Calu3 (cell line): ENCODE measurements at regions not wholly inside any gene's neighbourhood (a gene's known extent, or its start where the extent isn't known, plus 50 kb on each side); places are given as distances from the start of the nearest gene placed in this dataset.

Experiments
- BruUV-seq: library from RNA; stranded (reverse); fragments of 400-500 nt; replicated peaks from 2 replicates; lab custom pipeline; 2021; lab: Mats Ljungman, UMichigan
- CTCF ChIA-PET: fragments of 300-600 bp; sonication (Branson Sonifier 250); formaldehyde crosslinking; loops from one replicate; lab custom pipeline; 2022; ENCODE audit warnings: antibody characterized with exemption; lab: Charles Lee
- DNase-seq: peaks from one replicate; pipeline ENCODE4 v3.0.0; 2022
- H3K27ac Mint-ChIP-seq: one replicate; pipeline ENCODE4 v1.8.0; 2022; ENCODE audit warnings: mixed read lengths; ENCODE audit not compliant: unreplicated experiment
- H3K27me3 Mint-ChIP-seq: one replicate; pipeline ENCODE4 v1.8.0; 2022; ENCODE audit warnings: mixed read lengths; ENCODE audit not compliant: unreplicated experiment
- H3K36me3 Mint-ChIP-seq: one replicate; pipeline ENCODE4 v1.8.0; 2022; ENCODE audit warnings: mild to moderate bottlenecking, moderate library complexity, mixed read lengths; ENCODE audit not compliant: insufficient read depth, unreplicated experiment
- H3K4me1 Mint-ChIP-seq: one replicate; pipeline ENCODE4 v1.8.0; 2022; ENCODE audit warnings: mild to moderate bottlenecking, low read depth, mixed read lengths; ENCODE audit not compliant: unreplicated experiment
- H3K4me3 Mint-ChIP-seq: one replicate; pipeline ENCODE4 v1.8.0; 2022; ENCODE audit warnings: mild to moderate bottlenecking, low read depth, moderate library complexity, mixed read lengths; ENCODE audit not compliant: unreplicated experiment
- H3K9me3 Mint-ChIP-seq: one replicate; pipeline ENCODE4 v1.8.0; 2022; ENCODE audit warnings: low read depth, mixed read lengths; ENCODE audit not compliant: unreplicated experiment
- intact Hi-C: fragments of 100-400 bp; cut with micrococcal nuclease; formaldehyde crosslinking; loops from one replicate; pipeline ENCODE4 v1.10.0; 2022; ENCODE audit not compliant: unreplicated experiment
- TF ChIP-seq, protein P1 (sequence below): fragments of 200-600 bp; IDR thresholded peaks from one replicate; pipeline ENCODE4 v1.8.0; 2022; ENCODE audit warnings: antibody characterized with exemption; ENCODE audit not compliant: unreplicated experiment

GRCh38 chr19:30676990-30677679 lies 305.0 kb downstream of the ZNF536 start:
- BruUV-seq, result no TSS peak
- Mint-ChIP-seq H3K36me3 (no peaks in the 10 kb centered on the region), H3K27ac (no peak overlapping the region), H3K27me3 (peaks cover 30% of the 10 kb centered on the region), H3K4me1 (no peaks in the 10 kb centered on the region), H3K4me3 (no peak overlapping the region), H3K9me3 (no peaks in the 10 kb centered on the region)
- CTCF ChIA-PET, result no interaction called here
- intact Hi-C loops, result no loop called here
- TF ChIP-seq, protein P1, sequence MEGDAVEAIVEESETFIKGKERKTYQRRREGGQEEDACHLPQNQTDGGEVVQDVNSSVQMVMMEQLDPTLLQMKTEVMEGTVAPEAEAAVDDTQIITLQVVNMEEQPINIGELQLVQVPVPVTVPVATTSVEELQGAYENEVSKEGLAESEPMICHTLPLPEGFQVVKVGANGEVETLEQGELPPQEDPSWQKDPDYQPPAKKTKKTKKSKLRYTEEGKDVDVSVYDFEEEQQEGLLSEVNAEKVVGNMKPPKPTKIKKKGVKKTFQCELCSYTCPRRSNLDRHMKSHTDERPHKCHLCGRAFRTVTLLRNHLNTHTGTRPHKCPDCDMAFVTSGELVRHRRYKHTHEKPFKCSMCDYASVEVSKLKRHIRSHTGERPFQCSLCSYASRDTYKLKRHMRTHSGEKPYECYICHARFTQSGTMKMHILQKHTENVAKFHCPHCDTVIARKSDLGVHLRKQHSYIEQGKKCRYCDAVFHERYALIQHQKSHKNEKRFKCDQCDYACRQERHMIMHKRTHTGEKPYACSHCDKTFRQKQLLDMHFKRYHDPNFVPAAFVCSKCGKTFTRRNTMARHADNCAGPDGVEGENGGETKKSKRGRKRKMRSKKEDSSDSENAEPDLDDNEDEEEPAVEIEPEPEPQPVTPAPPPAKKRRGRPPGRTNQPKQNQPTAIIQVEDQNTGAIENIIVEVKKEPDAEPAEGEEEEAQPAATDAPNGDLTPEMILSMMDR, result no peak
- no peak for DNase-seq

DNA sequence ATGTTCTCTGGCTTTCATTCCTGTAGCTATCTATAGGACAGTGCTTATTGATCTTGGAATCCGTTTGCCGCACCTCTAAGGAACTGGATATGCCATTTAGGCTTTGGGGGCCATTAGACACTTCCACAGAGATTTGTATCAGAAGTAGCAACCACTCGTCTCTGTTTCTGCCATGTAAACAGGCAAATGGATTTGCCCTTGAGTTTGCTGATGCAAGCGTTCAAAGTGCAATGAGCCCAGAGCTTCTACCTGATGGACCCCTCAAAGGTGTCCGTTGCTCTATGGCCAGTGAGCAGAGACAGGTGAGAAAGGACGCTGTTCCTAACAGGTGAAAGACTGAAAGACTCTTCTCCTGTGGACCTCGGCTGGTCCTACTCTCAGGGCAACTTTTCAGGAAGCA lies 302.9 kb downstream of the ZNF536 start:
- no peak overlapping the region for H3K4me3 Mint-ChIP-seq
- TF ChIP-seq, protein P1, result no peak
- no peak for DNase-seq
- no peak overlapping the region for H3K27ac Mint-ChIP-seq
- H3K9me3 Mint-ChIP-seq, result no peaks in the 10 kb centered on the region
- H3K36me3 Mint-ChIP-seq, result no peaks in the 10 kb centered on the region
- H3K27me3 Mint-ChIP-seq, result peaks cover 49% of the 10 kb centered on the region
- H3K4me1 Mint-ChIP-seq, result no peaks in the 10 kb centered on the region
- CTCF ChIA-PET, result no interaction called here
- no TSS peak for BruUV-seq
- intact Hi-C loops, result no loop called here

DNA sequence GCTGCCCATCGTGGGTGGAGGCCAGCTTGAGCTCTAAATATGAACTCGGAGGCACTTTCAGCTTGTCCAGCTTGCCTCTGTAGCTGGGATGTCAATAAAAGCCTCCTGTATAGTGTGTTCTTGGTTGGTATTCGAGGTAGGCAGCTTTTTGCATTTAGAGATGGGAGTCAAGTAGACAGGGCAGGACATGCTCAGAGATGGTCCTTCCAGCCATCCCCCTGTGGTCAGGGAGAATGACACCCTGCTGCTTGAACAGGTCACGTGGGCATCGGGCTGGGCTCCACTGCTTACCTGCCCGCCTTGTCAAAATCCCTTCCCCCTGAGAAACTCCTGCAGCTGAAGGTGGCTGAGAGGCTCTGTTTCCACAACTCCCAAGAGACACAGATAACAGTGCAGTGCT lies 302.5 kb downstream of the ZNF536 start:
- H3K9me3 Mint-ChIP-seq, result no peaks in the 10 kb centered on the region
- BruUV-seq, result no TSS peak
- H3K27ac Mint-ChIP-seq, result no peak overlapping the region
- TF ChIP-seq, protein P1, result no peak
- DNase-seq, result no peak
- no peaks in the 10 kb centered on the region for H3K4me1 Mint-ChIP-seq
- H3K36me3 Mint-ChIP-seq, result no peaks in the 10 kb centered on the region
- CTCF ChIA-PET, result no interaction called here
- no peak overlapping the region for H3K4me3 Mint-ChIP-seq
- intact Hi-C loops, result no loop called here
- peaks cover 50% of the 10 kb centered on the region for H3K27me3 Mint-ChIP-seq

DNA sequence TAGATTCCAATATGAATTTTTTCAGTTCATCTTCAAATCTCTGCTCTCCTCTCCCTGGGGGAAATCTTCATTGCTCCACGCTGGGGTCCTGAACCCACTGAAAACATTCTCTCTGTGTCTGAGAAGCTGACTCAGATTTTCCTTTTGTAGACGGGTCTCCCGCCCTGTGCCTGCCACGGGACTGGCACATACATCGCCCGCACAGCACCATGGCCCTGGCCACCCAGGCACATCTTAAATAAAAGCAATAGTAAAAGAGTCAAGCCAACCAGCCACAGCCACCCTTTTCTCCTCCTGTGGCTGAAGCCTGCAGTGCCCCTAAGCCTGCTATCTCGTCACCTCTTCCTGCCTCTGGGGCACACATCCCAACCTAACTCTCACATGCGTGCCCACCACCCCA lies 301.2 kb downstream of the ZNF536 start:
- Mint-ChIP-seq H3K4me1 (no peaks in the 10 kb centered on the region), H3K9me3 (no peaks in the 10 kb centered on the region), H3K27ac (no peak overlapping the region), H3K27me3 (peaks cover 50% of the 10 kb centered on the region), H3K4me3 (no peak overlapping the region), H3K36me3 (no peaks in the 10 kb centered on the region)
- intact Hi-C loops, result no loop called here
- CTCF ChIA-PET, result no interaction called here
- DNase-seq, result no peak
- no TSS peak for BruUV-seq
- TF ChIP-seq, protein P1, result no peak
